Karpas-422 (cell line): ENCODE measurements at regions not wholly inside any gene's neighbourhood (a gene's known extent, or its start where the extent isn't known, plus 50 kb on each side); places are given as distances from the start of the nearest gene placed in this dataset.

ENCODE experiments used
- DNase-seq: peaks from one replicate; pipeline ENCODE4 v3.0.0-alpha.2; 2015
- H2AFZ ChIP-seq: fragments of 200-600 bp; sonication (generic); 2 replicates; pipeline ENCODE4 v1.6.1; 2014; ENCODE audit warnings: antibody characterized with exemption, low read length, mixed read lengths
- H3K27ac ChIP-seq: fragments of 200-600 bp; sonication (generic); 2 replicates; pipeline ENCODE4 v1.5.1; 2014; ENCODE audit warnings: mild to moderate bottlenecking, low read length, moderate library complexity
- H3K27me3 ChIP-seq: fragments of 200-600 bp; sonication (generic); 2 replicates; pipeline ENCODE4 v1.6.1; 2014; ENCODE audit warnings: low read length, mixed read lengths
- H3K36me3 ChIP-seq: fragments of 200-600 bp; sonication (generic); 2 replicates; pipeline ENCODE4 v1.6.1; 2014; ENCODE audit warnings: low read length, mixed read lengths; ENCODE audit not compliant: insufficient read depth
- H3K4me1 ChIP-seq: fragments of 200-600 bp; sonication (generic); 2 replicates; pipeline ENCODE4 v1.6.1; 2014; ENCODE audit warnings: mild to moderate bottlenecking, low read length, mixed read lengths
- H3K4me2 ChIP-seq: fragments of 200-600 bp; sonication (generic); 2 replicates; pipeline ENCODE4 v1.6.1; 2014; ENCODE audit warnings: low read length, low read depth, mild to moderate bottlenecking; ENCODE audit not compliant: poor library complexity, severe bottlenecking
- H3K4me3 ChIP-seq: fragments of 200-600 bp; sonication (generic); 2 replicates; pipeline ENCODE4 v1.5.1; 2014; ENCODE audit warnings: mild to moderate bottlenecking, antibody characterized with exemption, low read length, mixed read lengths
- H3K79me2 ChIP-seq: fragments of 200-600 bp; sonication (generic); 2 replicates; pipeline ENCODE4 v1.6.1; 2014; ENCODE audit warnings: mild to moderate bottlenecking, low read length, mixed read lengths
- H3K9ac ChIP-seq: fragments of 200-600 bp; sonication (generic); 2 replicates; pipeline ENCODE4 v1.6.0; 2014; ENCODE audit warnings: low read length
- H3K9me2 ChIP-seq: fragments of 200-600 bp; sonication (generic), shearing (Covaris generic); replicated peaks from 2 replicates; pipeline ENCODE4 v1.6.0; 2014; ENCODE audit warnings: mild to moderate bottlenecking, low read length, moderate library complexity; ENCODE audit not compliant: insufficient read depth
- H3K9me3 ChIP-seq: fragments of 300-700, 200-600 bp; sonication (generic); 2 replicates; pipeline ENCODE4 v1.6.1; 2014; ENCODE audit warnings: low read length, mixed read lengths
- H4K20me1 ChIP-seq: fragments of 200-600 bp; sonication (generic); 2 replicates; pipeline ENCODE4 v1.6.1; 2014; ENCODE audit warnings: mild to moderate bottlenecking, antibody characterized with exemption, low read length, low read depth; ENCODE audit not compliant: insufficient read depth

GRCh38 chr12:43112101-43112920 lies 439.7 kb downstream of the ADAMTS20 start:
- DNase-seq: no peak
- no peaks in the 10 kb centered on the region for H3K9me3 ChIP-seq
- 0 out of 2 replicates have a peak, but pooled peaks cover 4% of the 10 kb centered on the region for H3K9me2 ChIP-seq
- no peaks in the 10 kb centered on the region for H3K79me2 ChIP-seq
- H3K36me3 ChIP-seq: no peaks in the 10 kb centered on the region
- H2AFZ ChIP-seq: no peak overlapping the region
- H3K4me2 ChIP-seq: peak overlapping the region; percentile 52
- no peaks in the 10 kb centered on the region for H4K20me1 ChIP-seq
- no peak overlapping the region for H3K27ac ChIP-seq
- no peak overlapping the region for H3K9ac ChIP-seq
- no peaks in the 10 kb centered on the region for H3K27me3 ChIP-seq
- H3K4me3 ChIP-seq: 0 out of 2 replicates have a peak overlapping the region, but pooled peaks have one; percentile 21
- H3K4me1 ChIP-seq: peaks cover 25% of the 10 kb centered on the region

GRCh38 chr12:43111608-43112007 lies 440.4 kb downstream of the ADAMTS20 start:
- Histone ChIP-seq H3K4me1 (peaks cover 25% of the 10 kb centered on the region), H3K4me2 (peak overlapping the region; percentile 52), H3K36me3 (no peaks in the 10 kb centered on the region), H3K27ac (no peak overlapping the region), H2AFZ (no peak overlapping the region), H3K27me3 (no peaks in the 10 kb centered on the region), H4K20me1 (no peaks in the 10 kb centered on the region), H3K9ac (no peak overlapping the region), H3K9me2 (0 out of 2 replicates have a peak, but pooled peaks cover 4% of the 10 kb centered on the region), H3K4me3 (0 out of 2 replicates have a peak overlapping the region, but pooled peaks have one; percentile 21), H3K79me2 (no peaks in the 10 kb centered on the region), H3K9me3 (no peaks in the 10 kb centered on the region)
- DNase-seq: peak; percentile 82

GRCh38 chr12:43109631-43110345 lies 442.2 kb downstream of the ADAMTS20 start:
- H3K4me3 ChIP-seq: no peak overlapping the region
- peaks cover 25% of the 10 kb centered on the region for H3K4me1 ChIP-seq
- H3K36me3 ChIP-seq: no peaks in the 10 kb centered on the region
- H3K9ac ChIP-seq: no peak overlapping the region
- no peak overlapping the region for H2AFZ ChIP-seq
- H3K4me2 ChIP-seq: no peak overlapping the region
- 0 out of 2 replicates have a peak, but pooled peaks cover 4% of the 10 kb centered on the region for H3K9me2 ChIP-seq
- DNase-seq: no peak
- no peaks in the 10 kb centered on the region for H4K20me1 ChIP-seq
- H3K27ac ChIP-seq: no peak overlapping the region
- no peaks in the 10 kb centered on the region for H3K27me3 ChIP-seq
- H3K79me2 ChIP-seq: no peaks in the 10 kb centered on the region
- no peaks in the 10 kb centered on the region for H3K9me3 ChIP-seq

- no peaks in the 10 kb centered on the region for H3K9me3 ChIP-seq
- H3K27ac ChIP-seq: no peak overlapping the region
- no peaks in the 10 kb centered on the region for H3K27me3 ChIP-seq
- no peak overlapping the region for H2AFZ ChIP-seq
- no peak overlapping the region for H3K4me3 ChIP-seq
- no peak overlapping the region for H3K4me2 ChIP-seq
- no peaks in the 10 kb centered on the region for H4K20me1 ChIP-seq
- H3K9ac ChIP-seq: no peak overlapping the region
- no peaks in the 10 kb centered on the region for H3K79me2 ChIP-seq
- DNase-seq: no peak
- H3K9me2 ChIP-seq: 0 out of 2 replicates have a peak, but pooled peaks cover 4% of the 10 kb centered on the region
- H3K4me1 ChIP-seq: peaks cover 25% of the 10 kb centered on the region
- H3K36me3 ChIP-seq: no peaks in the 10 kb centered on the region
Observed at GRCh38 chr12:43108656-43109055, 443.3 kb downstream of the ADAMTS20 start.

- Histone ChIP-seq H3K9ac (no peak overlapping the region), H4K20me1 (no peaks in the 10 kb centered on the region), H3K4me1 (peaks cover 14% of the 10 kb centered on the region), H3K4me3 (no peak overlapping the region), H3K9me3 (no peaks in the 10 kb centered on the region), H3K9me2 (0 out of 2 replicates have a peak, but pooled peaks cover 4% of the 10 kb centered on the region), H3K27ac (no peak overlapping the region), H3K79me2 (no peaks in the 10 kb centered on the region), H2AFZ (no peak overlapping the region), H3K27me3 (no peaks in the 10 kb centered on the region), H3K4me2 (no peak overlapping the region), H3K36me3 (no peaks in the 10 kb centered on the region)
- DNase-seq: no peak
Observed at GRCh38 chr12:43107026-43107775, 444.8 kb downstream of the ADAMTS20 start.

GRCh38 chr12:43106355-43106754 lies 445.6 kb downstream of the ADAMTS20 start:
- 0 out of 2 replicates have a peak, but pooled peaks cover 4% of the 10 kb centered on the region for H3K9me2 ChIP-seq
- no peak overlapping the region for H3K4me3 ChIP-seq
- H3K79me2 ChIP-seq: no peaks in the 10 kb centered on the region
- no peaks in the 10 kb centered on the region for H4K20me1 ChIP-seq
- no peaks in the 10 kb centered on the region for H3K36me3 ChIP-seq
- DNase-seq: no peak
- no peaks in the 10 kb centered on the region for H3K27me3 ChIP-seq
- no peak overlapping the region for H3K4me2 ChIP-seq
- no peaks in the 10 kb centered on the region for H3K9me3 ChIP-seq
- no peak overlapping the region for H3K27ac ChIP-seq
- peaks cover 6% of the 10 kb centered on the region for H3K4me1 ChIP-seq
- no peak overlapping the region for H2AFZ ChIP-seq
- no peak overlapping the region for H3K9ac ChIP-seq

- Histone ChIP-seq H3K27me3 (no peaks in the 10 kb centered on the region), H3K9me2 (0 out of 2 replicates have a peak, but pooled peaks cover 4% of the 10 kb centered on the region), H3K27ac (no peak overlapping the region)
Observed at GRCh38 chr12:43105426-43105981, 446.5 kb downstream of the ADAMTS20 start.

More at GRCh38 chr12:43105426-43105981, 446.5 kb downstream of the ADAMTS20 start:
- no peak overlapping the region for H3K4me3 ChIP-seq
- H3K79me2 ChIP-seq: no peaks in the 10 kb centered on the region
- H2AFZ ChIP-seq: no peak overlapping the region
- H4K20me1 ChIP-seq: no peaks in the 10 kb centered on the region
- no peaks in the 10 kb centered on the region for H3K36me3 ChIP-seq
- H3K4me1 ChIP-seq: no peaks in the 10 kb centered on the region; the same call in 1 of the 2 replicates
- H3K9me3 ChIP-seq: no peaks in the 10 kb centered on the region
- no peak overlapping the region for H3K9ac ChIP-seq
- no peak for DNase-seq
- H3K4me2 ChIP-seq: no peak overlapping the region
